Testis (tissue), 2 donors: ENCODE measurements at regions not wholly inside any gene's neighbourhood (a gene's known extent, or its start where the extent isn't known, plus 50 kb on each side); places are given as distances from the start of the nearest gene placed in this dataset.

ENCODE experiments used
- CTCF ChIP-seq, 3 experiments: fragments of 450-650 bp in 2 of 3; fragments of 200-600 bp in 1 of 3; sonication (generic) in 1 of 3; IDR thresholded peaks; one replicate each; pipeline ENCODE4 v1.5.1; 2016 to 2019; ENCODE audit warnings: antibody characterized with exemption in 3 of 3, mild to moderate bottlenecking in 2 of 3, moderate library complexity in 1 of 3
- POLR2A ChIP-seq: fragments of 450-650 bp; IDR thresholded peaks from one replicate; pipeline ENCODE4 v1.6.1; 2017; ENCODE audit warnings: antibody characterized with exemption, mild to moderate bottlenecking, moderate library complexity

GRCh38 chr4:151961456-151961855 is 200.6 kb upstream of the GATB start:
- TF ChIP-seq CTCF (IDR thresholded peaks at IDR 0.05) (no peak), POLR2A (no peak)
